HEK293T (cell line): ENCODE measurements at regions not wholly inside any gene's neighbourhood (a gene's known extent, or its start where the extent isn't known, plus 50 kb on each side); places are given as distances from the start of the nearest gene placed in this dataset.
"Not testable (repeated sequence)": the region's sequence is repeated elsewhere in the genome, so short reads cannot be mapped to it uniquely, and the experiment has no call there.

ENCODE experiments used
- CTCF ChIA-PET: fragments of 350-600 bp; formaldehyde crosslinking; extraction: SDS; loops from one replicate; lab custom pipeline; 2021; ENCODE audit warnings: antibody characterized with exemption, inconsistent platforms; lab: Yijun Ruan, JAX
- POLR2A ChIA-PET: fragments of 350-600 bp; formaldehyde crosslinking; extraction: SDS; loops from one replicate; lab custom pipeline; 2020; ENCODE audit warnings: antibody characterized with exemption, inconsistent platforms; lab: Yijun Ruan, JAX
- DNase-seq: peaks from one replicate; pipeline ENCODE4 v3.0.0; 2012; ENCODE audit warnings: mixed read lengths; ENCODE audit errors: extremely low spot score
- ARNT ChIP-seq: fragments of 450-650 bp; IDR thresholded peaks from 2 replicates; pipeline ENCODE4 v1.6.1; 2017; ENCODE audit warnings: mild to moderate bottlenecking
- BHLHE40 ChIP-seq: fragments of 450-650 bp; IDR thresholded peaks from 2 replicates; pipeline ENCODE4 v1.6.1; 2016; ENCODE audit warnings: mild to moderate bottlenecking, moderate library complexity, borderline replicate concordance
- CTBP1 ChIP-seq: fragments of 450-650 bp; IDR thresholded peaks from 2 replicates; pipeline ENCODE4 v1.6.1; 2016; ENCODE audit warnings: borderline replicate concordance
- ELF4 ChIP-seq: fragments of 450-650 bp; IDR thresholded peaks from 2 replicates; pipeline ENCODE4 v1.6.1; 2017; ENCODE audit warnings: antibody characterized with exemption
- FOXA1 ChIP-seq: fragments of 450-650 bp; IDR thresholded peaks from 2 replicates; pipeline ENCODE4 v1.6.1; 2016; ENCODE audit warnings: mild to moderate bottlenecking
- FOXK2 ChIP-seq: fragments of 450-650 bp; IDR thresholded peaks from 2 replicates; pipeline ENCODE4 v1.6.1; 2016; ENCODE audit warnings: mild to moderate bottlenecking
- FOXM1 ChIP-seq: fragments of 450-650 bp; IDR thresholded peaks from 2 replicates; pipeline ENCODE4 v1.6.1; 2017; ENCODE audit warnings: mild to moderate bottlenecking, borderline replicate concordance
- HDGF ChIP-seq: fragments of 450-650 bp; IDR thresholded peaks from 2 replicates; pipeline ENCODE4 v1.6.1; 2017; ENCODE audit warnings: antibody characterized with exemption, borderline replicate concordance
- L3MBTL2 ChIP-seq: fragments of 450-650 bp; conservative IDR thresholded peaks from 2 replicates; pipeline ENCODE4 v1.6.1; 2016; ENCODE audit warnings: mild to moderate bottlenecking
- LEF1 ChIP-seq: fragments of 450-650 bp; IDR thresholded peaks from 2 replicates; pipeline ENCODE4 v1.6.1; 2017; ENCODE audit warnings: mild to moderate bottlenecking, borderline replicate concordance
- NFRKB ChIP-seq: fragments of 450-650 bp; IDR thresholded peaks from 2 replicates; pipeline ENCODE4 v1.6.1; 2016; ENCODE audit warnings: mild to moderate bottlenecking, moderate library complexity
- PKNOX1 ChIP-seq: fragments of 450-650 bp; IDR thresholded peaks from 2 replicates; pipeline ENCODE4 v1.6.1; 2016
- SP1 ChIP-seq: fragments of 450-650 bp; IDR thresholded peaks from 2 replicates; pipeline ENCODE4 v1.6.1; 2017
- SUZ12 ChIP-seq: fragments of 450-650 bp; IDR thresholded peaks from 2 replicates; pipeline ENCODE4 v1.6.1; 2016; ENCODE audit warnings: mild to moderate bottlenecking
- TARDBP ChIP-seq: fragments of 450-650 bp; IDR thresholded peaks from 2 replicates; pipeline ENCODE4 v1.6.1; 2016
- ZNF384 ChIP-seq: fragments of 450-650 bp; IDR thresholded peaks from 2 replicates; pipeline ENCODE4 v1.6.1; 2016

- CTCF ChIA-PET = no interaction called here
- POLR2A ChIA-PET = no interaction called here
- TF ChIP-seq FOXK2 (no peak), BHLHE40 (no peak), L3MBTL2 (no peak), HDGF (no peak), CTBP1 (no peak), FOXA1 (no peak)
- no peak for DNase-seq
Observed at GRCh38 chr4:58871509-58871908, 1761.3 kb upstream of the IGFBP7 start.

DNA sequence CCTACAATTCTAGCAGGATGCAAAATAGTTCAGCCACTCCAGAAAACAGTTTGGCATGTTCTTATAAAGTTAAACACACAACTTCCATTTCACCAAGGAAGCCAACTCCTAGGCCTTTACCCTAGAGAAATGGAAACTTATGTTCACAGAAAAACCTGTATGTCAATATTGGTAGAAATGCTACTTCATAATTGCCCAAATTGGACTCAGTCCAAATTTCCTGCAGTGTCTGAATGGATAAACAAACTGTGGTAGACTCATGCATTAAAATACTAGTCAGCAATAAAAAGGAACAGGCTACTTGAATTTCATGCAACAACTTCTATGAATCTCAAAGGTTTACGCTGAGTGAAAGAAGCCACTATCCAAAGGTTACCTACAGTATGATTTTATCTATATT, 1738.8 kb upstream of the IGFBP7 start:
- TF ChIP-seq ELF4 (no peak), NFRKB (no peak), HDGF (no peak), FOXA1 (no peak), PKNOX1 (no peak), FOXM1 (no peak), TARDBP (no peak)
- POLR2A ChIA-PET = no interaction called here
- CTCF ChIA-PET = no interaction called here
- no peak for DNase-seq

DNA sequence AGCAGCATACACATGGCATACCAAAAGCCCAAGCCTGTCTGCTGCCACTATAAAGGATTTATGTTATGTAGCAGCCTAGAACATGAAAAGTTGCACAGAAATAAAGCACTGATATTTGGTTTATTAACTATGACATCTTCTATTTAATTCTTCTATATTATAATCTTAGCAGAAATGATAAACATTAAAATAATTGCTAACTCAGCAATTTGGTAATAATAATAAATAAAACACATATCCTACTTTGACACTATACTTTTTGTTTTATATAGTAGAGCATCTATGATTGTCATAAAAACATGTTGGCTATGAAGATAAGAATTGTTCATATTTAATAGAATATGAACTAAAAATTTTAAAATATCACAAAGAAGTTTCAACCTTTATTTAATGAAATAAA, 1733.3 kb upstream of the IGFBP7 start:
- POLR2A ChIA-PET = no interaction called here
- CTCF ChIA-PET = interaction anchor here (0.6 kb wide), 1 partner anchor 129 kb away, joined by 4 read pairs; no protein-coding TSS in a partner anchor

DNA sequence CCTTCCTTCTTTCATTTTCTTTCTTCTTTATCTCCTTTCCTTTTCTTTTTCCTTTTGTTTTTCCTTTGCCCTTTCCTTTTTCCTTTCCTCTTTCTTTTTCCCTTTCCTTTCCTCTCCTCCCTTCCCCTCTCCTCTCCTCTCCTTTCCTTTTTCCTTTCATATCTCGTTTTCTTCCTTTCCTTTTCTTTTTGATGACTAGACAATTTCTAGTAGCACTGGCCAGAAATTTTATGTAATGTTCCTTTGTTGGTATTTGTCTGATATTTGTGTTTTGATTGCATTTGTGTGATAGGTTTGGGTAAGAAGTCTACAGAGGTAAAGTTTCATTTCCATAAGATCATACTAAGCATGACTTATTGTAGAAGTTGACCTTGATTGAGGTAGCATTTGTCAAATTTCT, 1722.9 kb upstream of the IGFBP7 start:
- no peak for DNase-seq
- no peak for TF ChIP-seq FOXM1
- TF ChIP-seq HDGF = no peak
- no peak for TF ChIP-seq BHLHE40
- TF ChIP-seq ZNF384 = no peak
- no peak for TF ChIP-seq PKNOX1
- TF ChIP-seq L3MBTL2 = no peak
- TF ChIP-seq FOXK2 = no peak
- no peak for TF ChIP-seq TARDBP
- TF ChIP-seq ARNT = no peak
- no peak for TF ChIP-seq NFRKB
- TF ChIP-seq LEF1 = no peak
- TF ChIP-seq CTBP1 = no peak
- no peak for TF ChIP-seq ELF4
- no peak for TF ChIP-seq SUZ12
- no peak for TF ChIP-seq SP1
- TF ChIP-seq FOXA1 = no peak
- CTCF ChIA-PET = no interaction called here
- POLR2A ChIA-PET = no interaction called here

More for the DNA sequence above, 1733.3 kb upstream of the IGFBP7 start:
- DNase-seq = no peak
- no peak for TF ChIP-seq TARDBP
- TF ChIP-seq ARNT = no peak

DNA sequence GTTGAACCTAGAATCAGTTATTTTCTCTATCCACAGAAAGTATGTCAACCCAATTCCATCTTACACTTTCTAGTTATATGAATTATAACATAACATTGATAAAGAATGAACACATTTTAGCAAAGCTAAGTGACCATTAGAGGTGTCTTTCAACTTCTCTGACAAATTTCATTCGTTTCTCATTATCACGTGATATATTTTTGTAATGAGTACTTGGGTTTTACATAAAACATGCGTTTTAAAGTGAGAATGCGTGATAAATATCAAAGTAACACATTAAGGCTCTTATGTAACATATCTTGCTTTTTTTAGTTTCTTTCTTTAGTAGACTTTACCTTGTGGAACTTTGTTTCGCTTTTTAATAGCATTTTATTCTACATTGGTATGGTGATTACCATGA, 1715.1 kb upstream of the IGFBP7 start:
- TF ChIP-seq NFRKB = no peak
- TF ChIP-seq LEF1 = no peak
- no peak for TF ChIP-seq BHLHE40
- no peak for TF ChIP-seq CTBP1
- TF ChIP-seq TARDBP = no peak
- TF ChIP-seq FOXM1 = no peak
- no peak for TF ChIP-seq ARNT
- TF ChIP-seq L3MBTL2 = no peak
- no peak for TF ChIP-seq SP1
- no peak for TF ChIP-seq ZNF384
- no peak for TF ChIP-seq FOXA1
- no peak for TF ChIP-seq HDGF
- no peak for TF ChIP-seq FOXK2
- DNase-seq = no peak
- CTCF ChIA-PET = no interaction called here
- POLR2A ChIA-PET = no interaction called here

DNA sequence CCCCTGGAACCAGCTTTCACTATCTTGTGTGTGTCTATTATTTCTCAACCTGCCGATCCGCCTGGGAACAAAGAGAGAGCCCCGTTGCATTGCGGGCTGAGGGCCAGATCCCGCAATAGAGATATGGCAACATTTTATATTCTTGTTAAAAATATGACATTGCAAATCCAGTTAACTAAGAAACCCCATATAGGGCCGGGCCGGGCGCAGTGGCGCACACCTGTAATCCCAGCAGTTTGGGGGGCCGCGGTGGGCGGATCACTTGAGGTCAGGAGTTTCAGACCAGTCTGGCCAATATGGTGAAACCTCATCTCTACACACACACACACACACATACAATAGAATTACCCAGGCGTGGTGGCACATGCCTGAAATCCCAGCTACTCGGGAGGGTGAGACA, 1708.4 kb upstream of the IGFBP7 start:
- POLR2A ChIA-PET, DNase-seq, CTCF ChIA-PET: not testable (repeated sequence)

DNA sequence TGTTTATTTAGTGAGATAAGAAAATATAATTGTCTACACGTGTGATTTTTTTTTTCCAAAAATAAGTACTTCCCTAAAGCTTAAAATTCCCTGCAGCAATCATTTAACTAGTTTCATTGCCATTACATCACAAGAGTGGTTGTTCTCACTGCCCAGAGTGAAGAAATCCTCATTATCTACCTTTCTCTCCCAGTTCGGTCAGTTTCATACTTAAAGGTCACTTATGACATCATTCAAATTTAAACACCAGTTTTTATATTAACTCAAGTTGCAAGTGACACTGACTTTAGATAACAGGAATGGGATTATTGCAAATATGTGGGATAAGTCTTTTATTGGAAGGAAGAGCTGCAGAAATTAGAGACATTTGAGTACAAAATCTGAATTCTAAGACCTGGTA, 1699.8 kb upstream of the IGFBP7 start:
- CTCF ChIA-PET = interaction anchor here (0.6 kb wide), 1 partner anchor 13 kb away, joined by 4 read pairs; no protein-coding TSS in a partner anchor
- POLR2A ChIA-PET = no interaction called here
- TF ChIP-seq TARDBP (no peak), L3MBTL2 (no peak), NFRKB (no peak), CTBP1 (no peak), LEF1 (no peak), HDGF (no peak), FOXM1 (no peak), SUZ12 (no peak), SP1 (no peak), BHLHE40 (no peak), FOXK2 (no peak), ARNT (no peak), ELF4 (no peak), FOXA1 (no peak), ZNF384 (no peak), PKNOX1 (no peak)
- DNase-seq = no peak

GRCh38 chr4:58809366-58809765, 1699.2 kb upstream of the IGFBP7 start:
- ChIA-PET POLR2A (no interaction called here), CTCF (interaction anchor here (0.6 kb wide), 1 partner anchor 12 kb away, joined by 4 read pairs; no protein-coding TSS in a partner anchor)
- no peak for DNase-seq
- TF ChIP-seq ARNT = no peak
- no peak for TF ChIP-seq HDGF
- TF ChIP-seq L3MBTL2 = no peak
- no peak for TF ChIP-seq FOXA1
- no peak for TF ChIP-seq ELF4
- no peak for TF ChIP-seq FOXM1
- no peak for TF ChIP-seq ZNF384
- TF ChIP-seq PKNOX1 = no peak
- TF ChIP-seq NFRKB = no peak
- no peak for TF ChIP-seq CTBP1
- no peak for TF ChIP-seq SUZ12
- no peak for TF ChIP-seq FOXK2
- no peak for TF ChIP-seq SP1
- TF ChIP-seq BHLHE40 = no peak
- TF ChIP-seq TARDBP = no peak
- no peak for TF ChIP-seq LEF1
